ENCODE measurements at regions not wholly inside any gene's neighbourhood (a gene's known extent, or its start where the extent isn't known, plus 50 kb on each side); places are given as distances from the start of the nearest gene placed in this dataset.

- no peak for DNase-seq
- H3K36me3 ChIP-seq (ENCODE audit: low read depth): no peaks in the 10 kb centered on the region
- intact Hi-C loops (cut with DNase I, micrococcal nuclease): no loop called here
- H3K9me3 ChIP-seq: no peaks in the 10 kb centered on the region
- H3K4me1 ChIP-seq (ENCODE audit: low read depth): no peaks in the 10 kb centered on the region
- H3K4me3 ChIP-seq: no peak overlapping the region
- ATAC-seq: no peak
- TF ChIP-seq, protein P1, sequence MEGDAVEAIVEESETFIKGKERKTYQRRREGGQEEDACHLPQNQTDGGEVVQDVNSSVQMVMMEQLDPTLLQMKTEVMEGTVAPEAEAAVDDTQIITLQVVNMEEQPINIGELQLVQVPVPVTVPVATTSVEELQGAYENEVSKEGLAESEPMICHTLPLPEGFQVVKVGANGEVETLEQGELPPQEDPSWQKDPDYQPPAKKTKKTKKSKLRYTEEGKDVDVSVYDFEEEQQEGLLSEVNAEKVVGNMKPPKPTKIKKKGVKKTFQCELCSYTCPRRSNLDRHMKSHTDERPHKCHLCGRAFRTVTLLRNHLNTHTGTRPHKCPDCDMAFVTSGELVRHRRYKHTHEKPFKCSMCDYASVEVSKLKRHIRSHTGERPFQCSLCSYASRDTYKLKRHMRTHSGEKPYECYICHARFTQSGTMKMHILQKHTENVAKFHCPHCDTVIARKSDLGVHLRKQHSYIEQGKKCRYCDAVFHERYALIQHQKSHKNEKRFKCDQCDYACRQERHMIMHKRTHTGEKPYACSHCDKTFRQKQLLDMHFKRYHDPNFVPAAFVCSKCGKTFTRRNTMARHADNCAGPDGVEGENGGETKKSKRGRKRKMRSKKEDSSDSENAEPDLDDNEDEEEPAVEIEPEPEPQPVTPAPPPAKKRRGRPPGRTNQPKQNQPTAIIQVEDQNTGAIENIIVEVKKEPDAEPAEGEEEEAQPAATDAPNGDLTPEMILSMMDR (IDR thresholded peaks at IDR 0.05): no peak
These were observed 372.1 kb upstream of the FAR2 start for GRCh38 chr12:28776913-28777422.

DNA sequence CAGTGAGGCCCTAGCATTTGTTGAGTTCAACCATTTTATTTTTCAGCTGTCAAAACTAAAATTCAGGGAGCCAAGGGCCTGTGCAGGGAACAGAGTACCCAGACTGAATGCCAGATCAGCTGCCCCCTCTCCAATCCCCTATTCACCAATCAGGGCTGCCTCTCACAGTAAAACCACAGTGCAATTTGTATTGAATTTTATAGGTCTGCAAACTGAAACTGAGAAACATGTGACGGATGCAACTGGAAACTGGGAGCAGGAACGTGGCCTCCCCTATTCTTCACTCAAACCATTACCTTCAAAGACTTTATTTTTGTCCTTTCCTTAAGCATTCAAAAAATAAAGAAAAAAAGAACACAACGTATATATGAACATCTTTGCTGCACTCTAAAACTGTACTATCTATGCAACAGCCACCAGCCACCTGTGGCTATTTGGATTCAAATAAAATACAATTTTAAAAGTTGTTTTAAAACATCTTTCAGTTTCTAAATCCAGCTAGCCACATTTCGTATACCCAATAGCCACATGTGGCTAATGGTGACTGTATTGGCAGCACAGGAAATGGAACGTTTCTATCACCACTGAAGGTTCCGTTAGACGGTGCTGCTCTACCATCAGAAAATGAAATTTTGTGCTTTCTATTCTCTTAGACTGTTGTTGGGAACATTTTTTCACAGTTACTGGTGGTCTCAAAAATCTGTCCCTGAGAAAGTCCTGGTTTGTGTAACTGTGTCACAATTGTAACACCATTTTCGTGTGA is 371.3 kb upstream of the FAR2 start:
- intact Hi-C loops (cut with DNase I, micrococcal nuclease): no loop called here
- no peak for ATAC-seq
- H3K4me1 ChIP-seq (ENCODE audit: low read depth): no peaks in the 10 kb centered on the region

GRCh38 chr12:28780096-28780495 is 369.0 kb upstream of the FAR2 start:
- intact Hi-C loops (cut with DNase I, micrococcal nuclease): no loop called here
- ATAC-seq: peak; percentile 90

More for the DNA sequence above, 371.3 kb upstream of the FAR2 start:
- no peak overlapping the region for H3K4me3 ChIP-seq
- no peaks in the 10 kb centered on the region for H3K9me3 ChIP-seq
- H3K36me3 ChIP-seq (ENCODE audit: low read depth): no peaks in the 10 kb centered on the region
- no peak for DNase-seq
- TF ChIP-seq, protein P1 (IDR thresholded peaks at IDR 0.05): no peak

GRCh38 chr12:28780960-28781359 is 368.1 kb upstream of the FAR2 start:
- TF ChIP-seq, protein P1 (IDR thresholded peaks at IDR 0.05): no peak
- ATAC-seq: no peak
- Histone ChIP-seq H3K9me3 (no peaks in the 10 kb centered on the region), H3K36me3 (ENCODE audit: low read depth) (no peaks in the 10 kb centered on the region), H3K4me3 (no peak overlapping the region), H3K4me1 (ENCODE audit: low read depth) (no peaks in the 10 kb centered on the region)
- DNase-seq: no peak
- intact Hi-C loops (cut with DNase I, micrococcal nuclease): no loop called here

More at GRCh38 chr12:28780096-28780495, 369.0 kb upstream of the FAR2 start:
- Histone ChIP-seq H3K4me3 (no peak overlapping the region), H3K9me3 (no peaks in the 10 kb centered on the region), H3K4me1 (ENCODE audit: low read depth) (no peaks in the 10 kb centered on the region), H3K36me3 (ENCODE audit: low read depth) (no peaks in the 10 kb centered on the region)
- TF ChIP-seq, protein P1 (IDR thresholded peaks at IDR 0.05): no peak
- no peak for DNase-seq

GRCh38 chr12:28781671-28782652 is 367.1 kb upstream of the FAR2 start:
- TF ChIP-seq, protein P1 (IDR thresholded peaks at IDR 0.05): no peak
- no peaks in the 10 kb centered on the region for H3K9me3 ChIP-seq
- no peak overlapping the region for H3K4me3 ChIP-seq
- no peaks in the 10 kb centered on the region for H3K4me1 ChIP-seq (ENCODE audit: low read depth)
- ATAC-seq (no peak), DNase-seq (no peak)
- no peaks in the 10 kb centered on the region for H3K36me3 ChIP-seq (ENCODE audit: low read depth)
- intact Hi-C loops (cut with DNase I, micrococcal nuclease): no loop called here

Data from mucosa of descending colon (tissue), 3 donors.